CD4-positive, alpha-beta memory T cell (primary cell): ENCODE measurements at regions not wholly inside any gene's neighbourhood (a gene's known extent, or its start where the extent isn't known, plus 50 kb on each side); places are given as distances from the start of the nearest gene placed in this dataset.

Source experiments
- CTCF ChIA-PET: fragments of 350-600 bp; sonication (Branson Sonifier 250); formaldehyde crosslinking; loops from one replicate; lab custom pipeline; 2021; ENCODE audit warnings: inconsistent platforms; ENCODE audit not compliant: partially characterized antibody; lab: Charles Lee
- POLR2A ChIA-PET: fragments of 350-600 bp; sonication (Branson Sonifier 250); formaldehyde crosslinking; loops from one replicate; lab custom pipeline; 2021; ENCODE audit not compliant: partially characterized antibody; lab: Charles Lee
- DNase-seq, 5 donors: peaks; one replicate each; pipeline versions ENCODE4 v3.0.0 to v3.0.0-alpha.2; 2020 to 2022; ENCODE audit warnings: mixed read lengths in 1 of 5
- H3K27ac ChIP-seq: one replicate; pipeline ENCODE4 v1.7.0; 2013; ENCODE audit warnings: low read depth, low read length
- H3K27me3 ChIP-seq: 2 replicates; pipeline ENCODE4 v1.7.0; 2013; ENCODE audit warnings: mild to moderate bottlenecking, low read length, moderate library complexity; ENCODE audit not compliant: insufficient read depth
- H3K36me3 ChIP-seq: 2 replicates; pipeline ENCODE4 v1.7.0; 2013; ENCODE audit warnings: mild to moderate bottlenecking, low read length, moderate library complexity; ENCODE audit not compliant: insufficient read depth
- H3K4me1 ChIP-seq: 2 replicates; pipeline ENCODE4 v1.7.0; 2013; ENCODE audit warnings: mild to moderate bottlenecking, low read length, moderate library complexity; ENCODE audit not compliant: insufficient read depth
- H3K4me3 ChIP-seq, 2 donors: one replicate each; pipeline ENCODE4 v1.7.0; 2013; ENCODE audit warnings: low read length in 2 of 2, mild to moderate bottlenecking in 1 of 2
- H3K9me3 ChIP-seq, 2 donors: one replicate each; pipeline ENCODE4 v1.7.0; 2013; ENCODE audit warnings: low read length in 2 of 2, control low read depth in 1 of 2; ENCODE audit not compliant: control insufficient read depth in 1 of 2
- H3K27ac Mint-ChIP-seq, 7 donors: one replicate each; pipeline ENCODE4 v1.8.0; 2020 to 2021; ENCODE audit warnings: mixed read lengths in 7 of 7, mild to moderate bottlenecking in 6 of 7, inconsistent platforms in 3 of 7, moderate library complexity in 3 of 7
- H3K27me3 Mint-ChIP-seq, 2 donors: one replicate each; pipeline ENCODE4 v1.8.0; 2020 to 2021; ENCODE audit warnings: mixed read lengths in 2 of 2
- H3K36me3 Mint-ChIP-seq, 2 donors: one replicate each; pipeline ENCODE4 v1.8.0; 2020 to 2021; ENCODE audit warnings: mixed read lengths in 2 of 2, inconsistent platforms in 1 of 2, mild to moderate bottlenecking in 1 of 2
- H3K4me1 Mint-ChIP-seq, 4 donors: one replicate each; pipeline ENCODE4 v1.8.0; 2020 to 2021; ENCODE audit warnings: mixed read lengths in 4 of 4, mild to moderate bottlenecking in 1 of 4
- H3K4me3 Mint-ChIP-seq, 8 donors: one replicate each; pipeline ENCODE4 v1.8.0; 2020 to 2021; ENCODE audit warnings: mixed read lengths in 8 of 8, mild to moderate bottlenecking in 7 of 8, moderate library complexity in 6 of 8, inconsistent platforms in 3 of 8
- H3K9me3 Mint-ChIP-seq, 8 donors: one replicate each; pipeline ENCODE4 v1.8.0; 2020 to 2021; ENCODE audit warnings: mixed read lengths in 8 of 8, mild to moderate bottlenecking in 5 of 8, inconsistent platforms in 3 of 8, moderate library complexity in 1 of 8
- intact Hi-C: fragments of 100-400 bp; cut with micrococcal nuclease; formaldehyde crosslinking; loops from one replicate; pipeline ENCODE4 v1.15.1; 2023

GRCh38 chr2:129061769-129062121 is 743.1 kb upstream of the HS6ST1 start:
- ChIA-PET CTCF (no interaction called here), POLR2A (no interaction called here)
- Mint-ChIP-seq H3K9me3 (peaks cover 0 to 2% (median 0%) of the 10 kb centered on the region in 8 donors), H3K4me1 (no peaks in the 10 kb centered on the region), H3K36me3 (no peaks in the 10 kb centered on the region), H3K27me3 (no peaks in the 10 kb centered on the region), H3K4me3 (no peak overlapping the region), H3K27ac (no peak overlapping the region)
- intact Hi-C loops = no loop called here
- Histone ChIP-seq H3K27me3 (no peaks in the 10 kb centered on the region), H3K4me3 (no peak overlapping the region), H3K27ac (no peak overlapping the region), H3K4me1 (no peaks in the 10 kb centered on the region), H3K36me3 (no peaks in the 10 kb centered on the region), H3K9me3 (no peaks in the 10 kb centered on the region)
- no peak for DNase-seq

- Mint-ChIP-seq H3K4me1 (no peaks in the 10 kb centered on the region), H3K9me3 (peaks cover 0 to 2% (median 0%) of the 10 kb centered on the region in 8 donors), H3K4me3 (no peak overlapping the region), H3K36me3 (no peaks in the 10 kb centered on the region), H3K27ac (no peak overlapping the region), H3K27me3 (no peaks in the 10 kb centered on the region)
- intact Hi-C loops = no loop called here
- ChIA-PET CTCF (no interaction called here), POLR2A (no interaction called here)
- H3K9me3 ChIP-seq = no peaks in the 10 kb centered on the region
- no peaks in the 10 kb centered on the region for H3K4me1 ChIP-seq
- H3K27me3 ChIP-seq = no peaks in the 10 kb centered on the region
- no peak overlapping the region for H3K4me3 ChIP-seq
- H3K36me3 ChIP-seq = no peaks in the 10 kb centered on the region
- no peak overlapping the region for H3K27ac ChIP-seq
- no peak for DNase-seq
Observed at GRCh38 chr2:129062146-129062912, 743.7 kb upstream of the HS6ST1 start.

GRCh38 chr2:129067070-129067469 is 748.4 kb upstream of the HS6ST1 start:
- ChIA-PET POLR2A (no interaction called here), CTCF (no interaction called here)
- Mint-ChIP-seq H3K27me3 (no peaks in the 10 kb centered on the region), H3K36me3 (no peaks in the 10 kb centered on the region), H3K4me1 (no peaks in the 10 kb centered on the region), H3K27ac (no peak overlapping the region), H3K4me3 (no peak overlapping the region), H3K9me3 (no peaks in the 10 kb centered on the region)
- Histone ChIP-seq H3K4me1 (no peaks in the 10 kb centered on the region), H3K27me3 (no peaks in the 10 kb centered on the region), H3K4me3 (no peak overlapping the region), H3K9me3 (no peaks in the 10 kb centered on the region), H3K36me3 (no peaks in the 10 kb centered on the region), H3K27ac (no peak overlapping the region)
- no peak for DNase-seq
- intact Hi-C loops = no loop called here

- ChIA-PET CTCF (no interaction called here), POLR2A (no interaction called here)
- Mint-ChIP-seq H3K27me3 (no peaks in the 10 kb centered on the region), H3K4me3 (no peak overlapping the region), H3K36me3 (no peaks in the 10 kb centered on the region), H3K27ac (no peak overlapping the region), H3K4me1 (no peaks in the 10 kb centered on the region), H3K9me3 (no peaks in the 10 kb centered on the region)
- Histone ChIP-seq H3K27ac (no peak overlapping the region), H3K9me3 (no peaks in the 10 kb centered on the region), H3K4me3 (no peak overlapping the region), H3K36me3 (no peaks in the 10 kb centered on the region), H3K27me3 (no peaks in the 10 kb centered on the region), H3K4me1 (no peaks in the 10 kb centered on the region)
- DNase-seq = no peak
- intact Hi-C loops = no loop called here
Observed at GRCh38 chr2:129067953-129068352, 749.3 kb upstream of the HS6ST1 start.

- Mint-ChIP-seq H3K36me3 (no peaks in the 10 kb centered on the region), H3K4me3 (no peak overlapping the region), H3K9me3 (no peaks in the 10 kb centered on the region), H3K27ac (no peak overlapping the region), H3K27me3 (no peaks in the 10 kb centered on the region), H3K4me1 (no peaks in the 10 kb centered on the region)
- ChIA-PET CTCF (no interaction called here), POLR2A (no interaction called here)
- no peaks in the 10 kb centered on the region for H3K4me1 ChIP-seq
- no peak for DNase-seq
- no peaks in the 10 kb centered on the region for H3K36me3 ChIP-seq
- no peaks in the 10 kb centered on the region for H3K9me3 ChIP-seq
- intact Hi-C loops = no loop called here
- no peak overlapping the region for H3K27ac ChIP-seq
- H3K27me3 ChIP-seq = no peaks in the 10 kb centered on the region
- no peak overlapping the region for H3K4me3 ChIP-seq
Observed at GRCh38 chr2:129068543-129068942, 749.9 kb upstream of the HS6ST1 start.

GRCh38 chr2:129069875-129070594 is 751.4 kb upstream of the HS6ST1 start:
- Mint-ChIP-seq H3K4me1 (no peaks in the 10 kb centered on the region), H3K36me3 (no peaks in the 10 kb centered on the region), H3K9me3 (no peaks in the 10 kb centered on the region), H3K27me3 (peaks cover 0 to 1% of the 10 kb centered on the region in 2 donors), H3K27ac (no peak overlapping the region), H3K4me3 (no peak overlapping the region)
- DNase-seq = no peak
- no peaks in the 10 kb centered on the region for H3K4me1 ChIP-seq
- H3K27ac ChIP-seq = no peak overlapping the region
- H3K36me3 ChIP-seq = no peaks in the 10 kb centered on the region
- POLR2A ChIA-PET = no interaction called here
- intact Hi-C loops = no loop called here
- CTCF ChIA-PET = no interaction called here
- no peaks in the 10 kb centered on the region for H3K9me3 ChIP-seq
- H3K27me3 ChIP-seq = no peaks in the 10 kb centered on the region
- no peak overlapping the region for H3K4me3 ChIP-seq

- POLR2A ChIA-PET = no interaction called here
- Mint-ChIP-seq H3K27ac (no peak overlapping the region), H3K4me3 (no peak overlapping the region), H3K36me3 (no peaks in the 10 kb centered on the region), H3K27me3 (peaks cover 0 to 1% of the 10 kb centered on the region in 2 donors), H3K9me3 (no peaks in the 10 kb centered on the region), H3K4me1 (no peaks in the 10 kb centered on the region)
- no peak for DNase-seq
- Histone ChIP-seq H3K4me3 (no peak overlapping the region), H3K9me3 (no peaks in the 10 kb centered on the region), H3K36me3 (no peaks in the 10 kb centered on the region), H3K27me3 (no peaks in the 10 kb centered on the region), H3K4me1 (no peaks in the 10 kb centered on the region), H3K27ac (no peak overlapping the region)
- intact Hi-C loops = no loop called here
- CTCF ChIA-PET = no interaction called here
Observed at GRCh38 chr2:129070663-129071062, 752.0 kb upstream of the HS6ST1 start.
